ENCODE measurements at regions not wholly inside any gene's neighbourhood (a gene's known extent, or its start where the extent isn't known, plus 50 kb on each side); places are given as distances from the start of the nearest gene placed in this dataset.

- TF ChIP-seq POLR2AphosphoS5 (IDR thresholded peaks at IDR 0.05; ENCODE audit: low read depth, low read length) (no peak), CTCF (IDR thresholded peaks at IDR 0.05) (peak; percentile 81), SIN3A (IDR thresholded peaks at IDR 0.05; ENCODE audit: borderline replicate concordance, insufficient read depth, low read depth, low read length) (no peak)
These were observed 71.9 kb upstream of the KLHL29 start for GRCh38 chr2:23312996-23313606.

Data from Panc1 (cell line).